GM12878 (cell line): ENCODE measurements at regions not wholly inside any gene's neighbourhood (a gene's known extent, or its start where the extent isn't known, plus 50 kb on each side); places are given as distances from the start of the nearest gene placed in this dataset.

Experiments
- ATAC-seq: fragments of 200-7000 bp; cut with Tn5 transposase; 3 replicates; pipeline ENCODE4 v1.9.1; 2020; ENCODE audit warnings: mild to moderate bottlenecking, moderate library complexity
- BruUV-seq: library from RNA; stranded (reverse); fragments of 400-500 nt; replicated peaks from 2 replicates; lab custom pipeline; 2021; lab: Mats Ljungman, UMichigan
- CTCF ChIA-PET: fragments of 300-600 bp; sonication (Branson Sonifier 250); formaldehyde crosslinking; extraction: SDS; loops from one replicate; lab custom pipeline; 2021; ENCODE audit warnings: inconsistent platforms; lab: Yijun Ruan, JAX
- POLR2A ChIA-PET: fragments of 350-600 bp; formaldehyde crosslinking; extraction: SDS; loops from one replicate; lab custom pipeline; 2021; ENCODE audit warnings: inconsistent platforms; lab: Charles Lee
- RAD21 ChIA-PET: fragments of 300-600 bp; sonication (Branson Sonifier 250); formaldehyde crosslinking; loops from one replicate; lab custom pipeline; 2023; ENCODE audit warnings: antibody characterized with exemption; ENCODE audit not compliant: unreplicated experiment; lab: Charles Lee
- SMC1A ChIA-PET: fragments of 300-600 bp; sonication (Branson Sonifier 250); formaldehyde crosslinking; loops from one replicate; lab custom pipeline; 2023; ENCODE audit not compliant: unreplicated experiment, uncharacterized antibody; lab: Charles Lee
- DNase-seq: peaks from one replicate; pipeline ENCODE4 v3.0.0-alpha.2; 2011; ENCODE audit warnings: low read depth, low spot score
- FAIRE-seq: peaks from 3 replicates; lab custom pipeline; 2011; peaks lifted over from hg19 to GRCh38; lab: Jason Lieb, UNC
- H2AFZ ChIP-seq: 2 replicates; pipeline ENCODE4 v1.6.0; 2011; ENCODE audit warnings: low read depth, low read length, control low read depth; ENCODE audit not compliant: control insufficient read depth
- H3K27ac ChIP-seq: 2 replicates; pipeline ENCODE4 v1.5.1; 2011; ENCODE audit warnings: control low read depth; ENCODE audit not compliant: control insufficient read depth, insufficient read depth
- H3K27me3 ChIP-seq, 2 experiments: replicated peaks in 1 of 2; 2 replicates each; pipeline versions ENCODE4 v1.6.0 to v1.6.1; 2011; ENCODE audit warnings: low read length in 1 of 2; ENCODE audit not compliant: control insufficient read depth in 2 of 2, insufficient read depth in 2 of 2
- H3K36me3 ChIP-seq, 2 experiments: 2 replicates each; pipeline ENCODE4 v1.5.1; 2011; ENCODE audit warnings: low read length in 1 of 2; ENCODE audit not compliant: control insufficient read depth in 2 of 2, insufficient read depth in 2 of 2
- H3K4me1 ChIP-seq: 2 replicates; pipeline ENCODE4 v1.6.1; 2011; ENCODE audit warnings: mild to moderate bottlenecking, low read length, moderate library complexity, mixed read lengths; ENCODE audit not compliant: control insufficient read depth, insufficient read depth
- H3K4me2 ChIP-seq: 2 replicates; pipeline ENCODE4 v1.6.0; 2011; ENCODE audit warnings: control low read depth; ENCODE audit not compliant: control insufficient read depth, insufficient read depth
- H3K4me3 ChIP-seq: fragments of 200-600 bp; sonication (generic); 2 replicates; pipeline ENCODE4 v1.5.1; 2016
- H3K79me2 ChIP-seq: 2 replicates; pipeline ENCODE4 v1.6.0; 2011; ENCODE audit warnings: low read length; ENCODE audit not compliant: control insufficient read depth, insufficient read depth
- H3K9ac ChIP-seq: 2 replicates; pipeline ENCODE4 v1.8.0; 2011; ENCODE audit warnings: low read length, control low read depth, mixed read lengths; ENCODE audit not compliant: control insufficient read depth, insufficient read depth
- H3K9me3 ChIP-seq: replicated peaks from 3 replicates; pipeline ENCODE4 v1.5.1; 2011; ENCODE audit warnings: mild to moderate bottlenecking, low read length; ENCODE audit not compliant: control insufficient read depth, insufficient read depth
- H4K20me1 ChIP-seq: 2 replicates; pipeline ENCODE4 v1.6.0; 2011; ENCODE audit not compliant: control insufficient read depth, insufficient read depth
- BCL11A ChIP-seq: IDR thresholded peaks from 2 replicates; pipeline ENCODE4 v1.6.1; 2011; ENCODE audit warnings: low read depth, low read length
- ELK1 ChIP-seq: IDR thresholded peaks from 2 replicates; pipeline ENCODE4 v1.6.1; 2012; ENCODE audit warnings: low read depth, low read length, improper control_type of control experiment
- KAT2A ChIP-seq: conservative IDR thresholded peaks from 2 replicates; pipeline ENCODE4 v1.6.1; 2011; ENCODE audit warnings: low read depth, low read length; ENCODE audit not compliant: control insufficient read depth
- NBN ChIP-seq: fragments of 450-650 bp; IDR thresholded peaks from 2 replicates; pipeline ENCODE4 v1.6.1; 2016
- RB1 ChIP-seq: fragments of 450-650 bp; formaldehyde crosslinking; IDR thresholded peaks from 2 replicates; pipeline ENCODE4 v1.6.1; 2017; ENCODE audit warnings: mild to moderate bottlenecking, borderline replicate concordance
- RELA ChIP-seq: fragments of 450-650 bp; IDR thresholded peaks from 2 replicates; pipeline ENCODE4 v1.8.0; 2014; ENCODE audit warnings: borderline replicate concordance; ENCODE audit not compliant: partially characterized antibody
- SP1 ChIP-seq: IDR thresholded peaks from one replicate; pipeline ENCODE4 v1.6.1; 2011; ENCODE audit warnings: low read depth, low read length
- SREBF1 ChIP-seq: IDR thresholded peaks from 2 replicates; pipeline ENCODE4 v1.6.1; 2012; ENCODE audit warnings: mild to moderate bottlenecking, low read length
- USF1 ChIP-seq: IDR thresholded peaks from 2 replicates; pipeline ENCODE4 v1.6.1; 2011; ENCODE audit warnings: borderline replicate concordance, low read depth, mild to moderate bottlenecking, moderate library complexity, mixed read lengths, low read length; ENCODE audit not compliant: insufficient read depth; ENCODE audit errors: extremely low read length
- ZNF622 ChIP-seq: fragments of 450-650 bp; IDR thresholded peaks from 2 replicates; pipeline ENCODE4 v1.6.1; 2017; ENCODE audit warnings: mild to moderate bottlenecking, inconsistent platforms
- ZSCAN29 ChIP-seq: fragments of 450-650 bp; IDR thresholded peaks from 2 replicates; pipeline ENCODE4 v1.6.1; 2017; ENCODE audit warnings: mild to moderate bottlenecking, moderate library complexity
- WGBS: methylation state at CpG from one replicate; pipeline ENCODE4 v1.1.6; 2016; ENCODE audit warnings: low lambda C conversion rate; ENCODE audit not compliant: insufficient replicate concordance, insufficient coverage; ENCODE audit errors: missing lambda C conversion rate; 5-methylcytosine and 5-hydroxymethylcytosine counted together
- in situ Hi-C: fragments of 300-500 bp; cut with MboI; formaldehyde crosslinking; loops from 9 replicates; pipeline ENCODE4 v1.14.3; 2018; ENCODE audit warnings: mixed read lengths
- intact Hi-C: fragments of 100-400 bp; cut with micrococcal nuclease; formaldehyde crosslinking; loops from one replicate; pipeline ENCODE4 v1.14.2; 2022; ENCODE audit not compliant: unreplicated experiment
- TF ChIP-seq, protein P1 (sequence below): fragments of 450-650 bp; IDR thresholded peaks from 2 replicates; pipeline ENCODE4 v1.6.1; 2017; ENCODE audit warnings: mild to moderate bottlenecking, low read depth, inconsistent platforms; ENCODE audit not compliant: poor library complexity, severe bottlenecking

GRCh38 chr10:33734393-33735155 is 400.1 kb upstream of the NRP1 start:
- intact Hi-C loops: no loop called here
- CTCF ChIA-PET: interaction anchor here (0.7 to 1.0 kb wide), 2 partner anchors 9 to 43 kb away, joined by 3 to 7 read pairs; no protein-coding TSS in a partner anchor

More at GRCh38 chr10:33734393-33735155, 400.1 kb upstream of the NRP1 start:
- Histone ChIP-seq H3K9ac (no peak overlapping the region), H3K36me3 (no peaks in the 10 kb centered on the region), H3K4me1 (no peaks in the 10 kb centered on the region), H3K9me3 (no peaks in the 10 kb centered on the region; the same call in 2 of the 3 replicates), H2AFZ (no peak overlapping the region), H3K27ac (no peak overlapping the region), H3K79me2 (no peaks in the 10 kb centered on the region), H3K4me3 (no peak overlapping the region), H3K27me3 (no peaks in the 10 kb centered on the region), H4K20me1 (no peaks in the 10 kb centered on the region), H3K4me2 (no peak overlapping the region)
- BruUV-seq: no TSS peak
- ChIA-PET POLR2A (no interaction called here), RAD21 (interaction anchor here (1.3 to 3.2 kb wide), 7 partner anchors 9 to 228 kb away, joined by 3 to 21 read pairs (median 4); no protein-coding TSS in a partner anchor), SMC1A (interaction anchor here (0.6 to 4.6 kb wide), 16 partner anchors 9 to 803 kb away, joined by 3 to 29 read pairs (median 4); no protein-coding TSS in a partner anchor)
- WGBS: 43% methylated on average over 6 of the region's 6 CpGs
- TF ChIP-seq, protein P1, sequence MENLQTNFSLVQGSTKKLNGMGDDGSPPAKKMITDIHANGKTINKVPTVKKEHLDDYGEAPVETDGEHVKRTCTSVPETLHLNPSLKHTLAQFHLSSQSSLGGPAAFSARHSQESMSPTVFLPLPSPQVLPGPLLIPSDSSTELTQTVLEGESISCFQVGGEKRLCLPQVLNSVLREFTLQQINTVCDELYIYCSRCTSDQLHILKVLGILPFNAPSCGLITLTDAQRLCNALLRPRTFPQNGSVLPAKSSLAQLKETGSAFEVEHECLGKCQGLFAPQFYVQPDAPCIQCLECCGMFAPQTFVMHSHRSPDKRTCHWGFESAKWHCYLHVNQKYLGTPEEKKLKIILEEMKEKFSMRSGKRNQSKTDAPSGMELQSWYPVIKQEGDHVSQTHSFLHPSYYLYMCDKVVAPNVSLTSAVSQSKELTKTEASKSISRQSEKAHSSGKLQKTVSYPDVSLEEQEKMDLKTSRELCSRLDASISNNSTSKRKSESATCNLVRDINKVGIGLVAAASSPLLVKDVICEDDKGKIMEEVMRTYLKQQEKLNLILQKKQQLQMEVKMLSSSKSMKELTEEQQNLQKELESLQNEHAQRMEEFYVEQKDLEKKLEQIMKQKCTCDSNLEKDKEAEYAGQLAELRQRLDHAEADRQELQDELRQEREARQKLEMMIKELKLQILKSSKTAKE: no peak
- TF ChIP-seq RB1: no peak
- no peak for TF ChIP-seq BCL11A
- no peak for TF ChIP-seq ZSCAN29
- TF ChIP-seq SREBF1: no peak
- TF ChIP-seq USF1: no peak
- TF ChIP-seq SP1: no peak
- TF ChIP-seq ELK1: no peak
- no peak for TF ChIP-seq NBN
- no peak for TF ChIP-seq ZNF622
- TF ChIP-seq RELA: no peak
- no peak for TF ChIP-seq KAT2A
- FAIRE-seq (no peak), ATAC-seq (peak; percentile 41), DNase-seq (no peak)
- in situ Hi-C loops: no loop called here
